ENCODE measurements at regions not wholly inside any gene's neighbourhood (a gene's known extent, or its start where the extent isn't known, plus 50 kb on each side); places are given as distances from the start of the nearest gene placed in this dataset.
A peak's percentile ranks its signal among the peaks of the same experiment; 100 is the strongest.

DNA sequence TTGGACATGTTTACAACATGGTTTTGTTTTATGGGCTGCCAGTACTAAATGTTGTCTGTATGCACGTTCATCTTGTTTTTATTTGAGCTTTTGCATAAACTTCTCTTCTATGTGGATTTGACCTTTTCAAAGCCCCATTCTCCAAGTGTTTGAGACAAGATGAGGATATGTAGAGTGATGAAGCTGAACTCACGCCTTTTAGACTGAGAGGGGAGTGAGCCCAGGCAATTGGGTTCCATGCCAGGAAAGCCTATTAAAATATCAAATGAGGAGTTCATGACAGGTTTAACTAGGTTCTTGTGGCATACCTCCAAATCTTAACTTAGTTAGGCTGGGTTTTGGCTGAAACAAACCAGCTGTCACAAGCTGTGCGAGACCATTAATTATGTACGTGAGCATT, 170.4 kb upstream of the LDB2 start:
- Histone ChIP-seq H3K9me3 (ENCODE audit: control insufficient read depth, low read depth, low read length) (no peaks in the 10 kb centered on the region), H3K27me3 (ENCODE audit: control insufficient read depth, extremely low read depth, insufficient read depth, low read length) (no peaks in the 10 kb centered on the region), H3K27ac (ENCODE audit: control insufficient read depth, insufficient read depth, low read length) (no peak overlapping the region), H3K9me1 (ENCODE audit: control insufficient read depth, extremely low read depth, insufficient read depth, low read length) (no peaks in the 10 kb centered on the region), H3K36me3 (ENCODE audit: control insufficient read depth in 2 of 2, extremely low read depth in 1 of 2, insufficient read depth in 2 of 2, low read length in 2 of 2) (no peaks in the 10 kb centered on the region), H3K9ac (ENCODE audit: control insufficient read depth, extremely low read depth, insufficient read depth, low read length) (no peak overlapping the region), H2AFZ (ENCODE audit: control insufficient read depth, low read length) (no peak overlapping the region), H3K79me2 (ENCODE audit: control insufficient read depth, insufficient read depth, low read length) (no peaks in the 10 kb centered on the region), H3K4me2 (ENCODE audit: control insufficient read depth, extremely low read depth, insufficient read depth, low read depth, low read length) (no peak overlapping the region), H3K4me3 (ENCODE audit: control insufficient read depth in 2 of 3, extremely low read depth in 1 of 3, insufficient read depth in 2 of 3, low read depth in 1 of 3, low read length in 3 of 3) (no peak overlapping the region), H4K20me1 (ENCODE audit: control insufficient read depth, extremely low read depth, insufficient read depth, low read length) (no peaks in the 10 kb centered on the region), H3K4me1 (ENCODE audit: control insufficient read depth, extremely low read depth, insufficient read depth, low read length) (peaks cover 22% of the 10 kb centered on the region)
- DNase-seq (ENCODE audit: low read depth, low spot score) (no peak), FAIRE-seq (no peak)
- no peak for TF ChIP-seq EZH2 (IDR thresholded peaks at IDR 0.05; ENCODE audit: low read length)
- dilution Hi-C loops (cut with MboI; ENCODE audit: extremely low pct_ligation_motif_present, low sequenced_read_pairs) = no loop called here

DNA sequence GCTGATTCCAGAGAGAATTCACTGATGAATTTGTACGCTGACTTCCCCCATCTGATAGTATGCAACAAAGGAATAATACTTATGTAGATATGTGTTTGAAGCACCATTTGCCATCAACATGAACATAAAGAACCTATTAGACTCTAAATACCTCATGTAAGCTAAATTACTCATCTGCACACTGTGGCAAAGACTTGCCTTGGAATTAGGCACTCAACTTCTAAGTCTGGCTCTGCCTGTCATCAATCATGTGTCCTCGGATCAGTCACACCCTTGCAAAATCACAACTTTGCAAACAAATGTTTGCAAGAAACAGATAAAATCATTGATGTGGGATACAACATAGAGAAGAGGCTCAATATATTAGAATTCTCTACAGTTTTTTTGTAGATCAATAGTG, 169.9 kb upstream of the LDB2 start:
- H3K27ac ChIP-seq (ENCODE audit: control insufficient read depth, insufficient read depth, low read length) = no peak overlapping the region
- no peak for DNase-seq (ENCODE audit: low read depth, low spot score)
- H3K9ac ChIP-seq (ENCODE audit: control insufficient read depth, extremely low read depth, insufficient read depth, low read length) = no peak overlapping the region
- H3K36me3 ChIP-seq (ENCODE audit: control insufficient read depth in 2 of 2, extremely low read depth in 1 of 2, insufficient read depth in 2 of 2, low read length in 2 of 2) = no peaks in the 10 kb centered on the region
- no peaks in the 10 kb centered on the region for H3K9me1 ChIP-seq (ENCODE audit: control insufficient read depth, extremely low read depth, insufficient read depth, low read length)
- no peaks in the 10 kb centered on the region for H3K27me3 ChIP-seq (ENCODE audit: control insufficient read depth, extremely low read depth, insufficient read depth, low read length)
- dilution Hi-C loops (cut with MboI; ENCODE audit: extremely low pct_ligation_motif_present, low sequenced_read_pairs) = no loop called here
- no peaks in the 10 kb centered on the region for H3K9me3 ChIP-seq (ENCODE audit: control insufficient read depth, low read depth, low read length)
- H3K4me1 ChIP-seq (ENCODE audit: control insufficient read depth, extremely low read depth, insufficient read depth, low read length) = peaks cover 22% of the 10 kb centered on the region
- H3K4me3 ChIP-seq (ENCODE audit: control insufficient read depth in 2 of 3, extremely low read depth in 1 of 3, insufficient read depth in 2 of 3, low read depth in 1 of 3, low read length in 3 of 3) = no peak overlapping the region
- FAIRE-seq = no peak
- TF ChIP-seq EZH2 (IDR thresholded peaks at IDR 0.05; ENCODE audit: low read length) = no peak
- TF ChIP-seq, protein P1, sequence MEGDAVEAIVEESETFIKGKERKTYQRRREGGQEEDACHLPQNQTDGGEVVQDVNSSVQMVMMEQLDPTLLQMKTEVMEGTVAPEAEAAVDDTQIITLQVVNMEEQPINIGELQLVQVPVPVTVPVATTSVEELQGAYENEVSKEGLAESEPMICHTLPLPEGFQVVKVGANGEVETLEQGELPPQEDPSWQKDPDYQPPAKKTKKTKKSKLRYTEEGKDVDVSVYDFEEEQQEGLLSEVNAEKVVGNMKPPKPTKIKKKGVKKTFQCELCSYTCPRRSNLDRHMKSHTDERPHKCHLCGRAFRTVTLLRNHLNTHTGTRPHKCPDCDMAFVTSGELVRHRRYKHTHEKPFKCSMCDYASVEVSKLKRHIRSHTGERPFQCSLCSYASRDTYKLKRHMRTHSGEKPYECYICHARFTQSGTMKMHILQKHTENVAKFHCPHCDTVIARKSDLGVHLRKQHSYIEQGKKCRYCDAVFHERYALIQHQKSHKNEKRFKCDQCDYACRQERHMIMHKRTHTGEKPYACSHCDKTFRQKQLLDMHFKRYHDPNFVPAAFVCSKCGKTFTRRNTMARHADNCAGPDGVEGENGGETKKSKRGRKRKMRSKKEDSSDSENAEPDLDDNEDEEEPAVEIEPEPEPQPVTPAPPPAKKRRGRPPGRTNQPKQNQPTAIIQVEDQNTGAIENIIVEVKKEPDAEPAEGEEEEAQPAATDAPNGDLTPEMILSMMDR (optimal IDR thresholded peaks at IDR 0.05 in 1 of 3, IDR thresholded peaks at IDR 0.05 in 1 of 3, conservative IDR thresholded peaks at IDR 0.05 in 1 of 3; ENCODE audit: extremely low read depth in 1 of 3, insufficient read depth in 2 of 3, low read length in 3 of 3) = no peak
- H3K4me2 ChIP-seq (ENCODE audit: control insufficient read depth, extremely low read depth, insufficient read depth, low read depth, low read length) = no peak overlapping the region
- no peak overlapping the region for H2AFZ ChIP-seq (ENCODE audit: control insufficient read depth, low read length)
- H3K79me2 ChIP-seq (ENCODE audit: control insufficient read depth, insufficient read depth, low read length) = no peaks in the 10 kb centered on the region
- no peaks in the 10 kb centered on the region for H4K20me1 ChIP-seq (ENCODE audit: control insufficient read depth, extremely low read depth, insufficient read depth, low read length)

DNA sequence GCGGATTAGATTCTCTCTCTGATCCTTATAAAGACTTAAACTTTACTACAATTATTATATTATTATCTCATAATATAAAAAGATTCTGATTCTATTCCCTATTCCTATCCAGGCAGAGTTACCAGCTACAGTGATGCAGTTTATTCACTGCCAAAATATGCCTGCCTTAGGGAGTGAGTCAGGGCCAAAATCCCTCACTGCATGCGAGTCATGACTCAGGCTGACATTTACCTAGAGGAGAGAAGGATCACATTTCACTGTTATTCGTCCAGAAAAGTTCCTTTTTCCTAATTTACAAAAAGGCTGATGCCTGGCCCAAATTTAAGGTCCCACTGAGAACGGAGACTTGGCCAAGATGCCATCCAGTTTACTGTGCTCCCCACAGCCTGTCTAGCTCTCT, 168.5 kb upstream of the LDB2 start:
- Histone ChIP-seq H3K27ac (ENCODE audit: control insufficient read depth, insufficient read depth, low read length) (peak overlapping the region; percentile 27), H3K4me1 (ENCODE audit: control insufficient read depth, extremely low read depth, insufficient read depth, low read length) (peaks cover 22% of the 10 kb centered on the region), H3K9ac (ENCODE audit: control insufficient read depth, extremely low read depth, insufficient read depth, low read length) (no peak overlapping the region), H4K20me1 (ENCODE audit: control insufficient read depth, extremely low read depth, insufficient read depth, low read length) (no peaks in the 10 kb centered on the region), H3K27me3 (ENCODE audit: control insufficient read depth, extremely low read depth, insufficient read depth, low read length) (no peaks in the 10 kb centered on the region), H3K4me3 (ENCODE audit: control insufficient read depth in 2 of 3, extremely low read depth in 1 of 3, insufficient read depth in 2 of 3, low read depth in 1 of 3, low read length in 3 of 3) (peak overlapping the region in 2 of 3 experiments; percentile 16 to 41), H2AFZ (ENCODE audit: control insufficient read depth, low read length) (peak overlapping the region; percentile 75), H3K9me1 (ENCODE audit: control insufficient read depth, extremely low read depth, insufficient read depth, low read length) (no peaks in the 10 kb centered on the region), H3K79me2 (ENCODE audit: control insufficient read depth, insufficient read depth, low read length) (no peaks in the 10 kb centered on the region), H3K9me3 (ENCODE audit: control insufficient read depth, low read depth, low read length) (no peaks in the 10 kb centered on the region), H3K36me3 (ENCODE audit: control insufficient read depth in 2 of 2, extremely low read depth in 1 of 2, insufficient read depth in 2 of 2, low read length in 2 of 2) (no peaks in the 10 kb centered on the region), H3K4me2 (ENCODE audit: control insufficient read depth, extremely low read depth, insufficient read depth, low read depth, low read length) (peak overlapping the region; percentile 76)
- TF ChIP-seq, protein P1 (optimal IDR thresholded peaks at IDR 0.05 in 1 of 3, IDR thresholded peaks at IDR 0.05 in 1 of 3, conservative IDR thresholded peaks at IDR 0.05 in 1 of 3; ENCODE audit: extremely low read depth in 1 of 3, insufficient read depth in 2 of 3, low read length in 3 of 3) = no peak
- no peak for TF ChIP-seq EZH2 (IDR thresholded peaks at IDR 0.05; ENCODE audit: low read length)
- FAIRE-seq (peak; percentile 94), DNase-seq (ENCODE audit: low read depth, low spot score) (peak; percentile 1)
- dilution Hi-C loops (cut with MboI; ENCODE audit: extremely low pct_ligation_motif_present, low sequenced_read_pairs) = no loop called here

Measured in keratinocyte (primary cell).